DMS153 (cell line): ENCODE measurements at regions not wholly inside any gene's neighbourhood (a gene's known extent, or its start where the extent isn't known, plus 50 kb on each side); places are given as distances from the start of the nearest gene placed in this dataset.

ENCODE experiments used
- DNase-seq: peaks from one replicate; lab custom pipeline; 2025; lab: John Stamatoyannopoulos, UW

- DNase-seq, result no peak
Measured at GRCh38 chr11:45597097-45597496, 68.3 kb downstream of the CHST1 start.

DNA sequence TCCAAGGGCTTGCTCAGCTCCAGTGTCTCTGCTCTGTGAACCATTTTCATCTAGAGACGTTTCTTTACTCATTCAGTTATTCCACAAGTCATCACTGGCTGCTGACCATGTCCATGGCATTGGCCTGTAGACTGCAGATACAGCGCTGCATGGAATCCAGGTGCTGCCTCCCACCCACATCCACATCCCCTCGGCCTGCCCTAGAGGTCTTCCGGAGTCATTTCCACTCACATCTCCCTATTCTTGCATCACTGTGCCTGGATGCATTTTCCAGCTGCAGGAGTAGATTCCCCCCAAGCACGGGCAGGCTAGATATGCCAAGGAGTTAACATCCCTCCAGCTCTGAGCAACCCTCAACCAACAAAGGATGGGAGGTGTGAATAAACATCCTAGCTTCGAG lies 68.9 kb downstream of the CHST1 start:
- DNase-seq, result no peak

GRCh38 chr11:45593992-45594391 lies 71.4 kb downstream of the CHST1 start:
- DNase-seq, result no peak

DNA sequence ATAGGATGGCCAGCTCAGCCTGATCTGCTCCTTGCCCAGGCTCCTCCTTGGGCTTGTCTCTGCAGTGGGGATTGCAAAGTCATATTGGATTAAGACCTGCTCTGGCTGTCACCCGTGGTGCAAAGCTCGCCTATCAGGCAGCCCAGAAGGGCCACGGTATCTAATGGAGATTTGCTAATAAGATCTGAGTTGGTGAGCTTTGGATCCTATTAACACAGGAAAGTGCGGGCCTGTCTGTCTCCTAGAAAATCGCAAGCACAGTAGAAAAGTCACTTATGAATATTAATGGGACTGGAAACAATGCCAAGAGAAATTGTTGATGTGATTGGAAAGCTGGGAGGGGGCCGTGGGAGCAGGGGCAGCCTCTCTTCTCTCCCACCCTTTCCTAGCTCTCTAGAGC lies 72.8 kb downstream of the CHST1 start:
- no peak for DNase-seq

DNA sequence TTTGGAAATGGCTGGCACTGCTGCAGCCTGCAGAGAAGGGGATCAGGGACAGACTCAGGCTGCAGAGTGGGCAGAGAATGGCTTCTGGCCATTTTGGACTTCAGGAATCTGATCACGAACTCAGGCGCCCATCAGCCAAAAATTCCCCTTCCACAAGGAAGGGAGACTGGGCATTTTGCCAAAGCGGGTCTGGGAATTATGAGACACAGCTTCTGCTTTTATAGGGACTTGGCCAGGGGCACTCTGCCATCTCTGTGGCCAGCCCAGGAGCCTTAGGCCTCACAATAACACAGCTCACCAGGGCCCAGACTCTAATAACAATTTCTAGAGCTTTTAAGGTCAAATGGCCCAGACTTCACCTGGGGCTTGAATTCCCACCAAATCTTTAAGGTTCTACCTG lies 74.7 kb downstream of the CHST1 start:
- no peak for DNase-seq

DNA sequence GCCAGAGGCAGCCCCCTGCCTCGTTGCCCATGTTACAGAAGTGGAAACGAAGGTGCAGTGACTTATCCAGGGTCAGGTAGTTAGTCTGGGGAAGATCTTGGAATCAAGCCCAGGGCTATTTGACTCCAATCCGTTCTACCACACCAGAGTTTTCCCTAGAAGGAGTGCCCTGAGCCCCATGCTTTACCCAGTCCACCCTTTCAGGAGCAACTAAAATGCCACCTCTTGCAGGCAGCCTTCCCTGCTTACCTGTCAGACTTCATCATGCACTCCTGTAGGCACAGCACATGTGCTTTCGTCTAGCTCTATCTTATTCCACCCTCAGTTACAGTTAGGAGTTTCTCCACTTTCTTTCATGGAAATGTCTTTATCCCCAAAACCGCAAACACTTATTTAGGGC lies 80.2 kb downstream of the CHST1 start:
- DNase-seq, result no peak

- DNase-seq, result no peak
Measured at GRCh38 chr11:45583981-45584566, 81.3 kb downstream of the CHST1 start.

GRCh38 chr11:45580399-45580798 lies 85.0 kb downstream of the CHST1 start:
- no peak for DNase-seq

DNA sequence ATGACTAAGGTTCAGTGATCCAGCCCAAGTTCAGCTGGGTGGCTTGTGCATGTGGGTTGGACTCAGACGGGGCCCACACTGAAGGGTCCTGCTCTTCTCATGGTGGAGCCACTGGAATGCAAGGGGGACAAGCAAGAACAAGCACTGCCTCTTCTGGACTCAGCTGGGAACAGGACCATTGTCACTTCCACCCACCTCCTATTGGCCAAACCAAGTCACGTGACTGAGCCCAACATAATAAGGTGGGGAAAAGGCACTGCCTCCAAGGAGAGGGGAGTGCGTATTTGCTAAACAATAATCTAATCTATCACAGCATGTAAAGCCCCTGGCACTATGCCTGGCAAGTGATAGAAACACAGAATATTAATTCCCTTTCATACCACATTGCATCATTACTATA lies 87.1 kb downstream of the CHST1 start:
- no peak for DNase-seq

GRCh38 chr11:45577752-45578151 lies 87.7 kb downstream of the CHST1 start:
- DNase-seq, result no peak

DNA sequence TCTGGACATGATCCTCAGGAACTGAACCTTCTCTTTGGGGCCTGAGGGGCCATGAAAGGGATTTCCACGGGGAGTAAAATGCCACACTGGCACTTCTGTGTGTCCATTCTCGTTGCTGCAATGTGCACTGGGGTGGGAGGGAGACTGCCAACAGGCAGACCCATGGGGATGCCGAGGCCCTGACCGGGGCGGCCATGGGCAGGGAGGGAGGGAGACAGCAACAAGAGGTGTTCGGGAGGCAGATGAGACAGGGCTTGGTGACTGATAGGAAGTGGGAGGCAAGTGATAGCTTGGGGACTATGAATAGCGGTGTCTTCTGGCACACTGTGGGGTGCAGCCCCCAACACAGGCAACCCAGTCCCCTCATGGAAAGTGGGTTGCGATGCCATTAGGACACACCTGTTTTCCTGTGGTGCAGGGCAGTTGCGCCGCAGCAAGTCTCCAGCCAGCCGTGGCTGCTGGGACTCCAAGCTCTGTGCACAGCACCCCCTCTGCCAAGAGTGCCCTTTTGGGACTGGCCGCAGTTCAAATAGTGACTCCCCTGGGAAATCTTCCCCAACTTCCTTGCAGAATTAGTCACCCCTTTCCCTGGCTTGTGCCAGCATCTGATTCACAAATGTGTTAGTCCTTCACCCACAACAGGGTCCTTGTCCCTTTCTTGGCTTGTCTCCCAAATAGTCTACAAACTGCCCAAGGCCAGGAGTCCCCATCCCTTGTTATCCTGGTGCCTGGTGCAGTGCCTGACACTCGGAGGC lies 88.8 kb downstream of the CHST1 start:
- DNase-seq, result no peak

DNA sequence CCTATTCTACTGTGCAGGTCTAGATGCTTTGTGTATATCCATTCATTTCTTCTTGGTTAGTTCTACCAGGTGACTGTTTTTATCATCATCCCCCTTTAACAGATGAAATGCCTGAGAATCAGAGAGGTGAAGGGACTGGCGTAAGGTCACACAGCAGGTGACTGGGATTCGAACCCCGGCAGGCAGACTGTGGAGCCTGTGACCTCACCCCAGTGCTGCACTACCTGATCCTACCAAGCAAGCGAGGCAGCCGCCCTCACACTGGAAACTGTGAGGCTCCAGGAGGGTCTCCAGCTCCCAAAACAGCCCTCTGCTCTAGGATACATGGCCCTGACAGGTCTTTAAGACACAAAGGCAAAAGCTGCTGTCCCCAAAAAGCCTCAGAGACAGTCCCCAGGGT lies 91.7 kb downstream of the CHST1 start:
- no peak for DNase-seq

DNA sequence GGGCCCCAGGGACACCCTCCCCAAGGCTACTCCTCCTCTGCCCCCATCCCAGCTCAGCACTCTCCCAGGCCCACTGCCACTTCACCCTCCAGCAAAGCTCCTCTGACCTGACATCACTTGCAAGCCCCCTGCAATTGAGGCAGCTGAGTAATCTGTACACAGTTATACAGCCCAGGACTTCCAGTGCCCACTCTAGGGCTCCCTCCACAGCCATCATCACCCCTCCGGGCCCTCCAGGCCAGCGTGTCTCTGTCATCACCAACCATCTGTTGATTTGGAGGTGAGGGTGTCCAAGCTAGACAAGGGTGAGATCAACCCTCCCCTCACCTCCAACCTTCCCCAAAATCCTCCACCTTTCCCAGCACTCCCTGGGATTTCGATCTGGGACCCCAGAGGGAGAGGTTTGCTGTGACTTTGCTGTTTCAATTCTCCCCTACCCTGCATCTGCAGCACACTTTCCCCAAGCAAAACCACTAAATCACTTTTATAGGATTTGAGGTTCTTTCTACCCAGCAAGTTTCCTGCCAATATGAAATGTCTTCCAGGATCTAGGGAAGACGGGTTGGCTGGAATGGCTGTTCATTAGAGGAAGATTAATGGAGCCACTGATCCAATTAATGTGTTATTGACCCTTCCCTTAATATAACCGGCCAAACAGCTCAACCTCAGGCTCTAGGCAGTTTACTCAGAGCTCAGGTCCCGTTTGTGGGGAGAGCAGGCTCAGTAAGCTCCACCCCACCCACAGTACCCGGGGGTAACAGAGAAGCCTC lies 92.9 kb downstream of the CHST1 start:
- DNase-seq, result no peak

DNA sequence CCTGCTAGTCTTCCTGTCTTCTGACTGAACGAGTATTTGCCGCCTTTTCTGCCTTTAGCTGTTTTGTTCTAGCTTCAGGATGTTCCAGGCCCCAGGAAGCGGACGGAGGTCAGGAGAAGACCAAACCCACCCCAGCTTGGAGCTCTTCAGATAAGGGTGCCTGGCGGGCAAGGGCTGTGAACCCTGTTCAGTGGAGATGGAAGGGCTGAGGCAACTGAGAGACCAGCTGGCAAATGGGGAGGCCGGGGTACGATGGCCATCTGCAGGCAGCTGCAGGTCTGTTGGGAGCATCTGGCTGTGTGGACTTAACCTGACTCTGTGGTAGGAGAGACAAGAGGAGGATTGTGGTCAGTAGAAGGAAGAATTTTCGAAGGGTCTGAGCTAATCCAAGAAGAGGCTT lies 95.6 kb downstream of the CHST1 start:
- DNase-seq, result no peak

DNA sequence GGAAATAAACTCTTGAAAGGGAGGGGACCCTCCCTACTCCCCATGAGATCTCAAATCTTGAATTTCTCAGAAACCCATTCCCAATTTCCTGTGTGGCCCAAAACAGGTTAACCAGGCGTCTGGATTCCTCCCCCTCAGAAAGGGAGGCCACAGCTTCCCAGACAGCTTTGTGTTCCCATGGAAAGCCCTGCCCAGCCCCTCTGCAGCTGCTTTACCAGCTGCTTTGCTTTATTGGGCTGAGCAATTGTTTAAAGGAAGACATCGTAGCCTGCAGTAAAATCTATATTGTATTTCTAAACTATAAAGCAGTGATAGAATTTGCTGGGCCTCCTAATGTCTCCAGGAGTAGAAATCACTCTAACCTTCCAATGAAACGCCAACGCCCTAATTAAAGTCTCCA lies 97.4 kb downstream of the CHST1 start:
- no peak for DNase-seq

DNA sequence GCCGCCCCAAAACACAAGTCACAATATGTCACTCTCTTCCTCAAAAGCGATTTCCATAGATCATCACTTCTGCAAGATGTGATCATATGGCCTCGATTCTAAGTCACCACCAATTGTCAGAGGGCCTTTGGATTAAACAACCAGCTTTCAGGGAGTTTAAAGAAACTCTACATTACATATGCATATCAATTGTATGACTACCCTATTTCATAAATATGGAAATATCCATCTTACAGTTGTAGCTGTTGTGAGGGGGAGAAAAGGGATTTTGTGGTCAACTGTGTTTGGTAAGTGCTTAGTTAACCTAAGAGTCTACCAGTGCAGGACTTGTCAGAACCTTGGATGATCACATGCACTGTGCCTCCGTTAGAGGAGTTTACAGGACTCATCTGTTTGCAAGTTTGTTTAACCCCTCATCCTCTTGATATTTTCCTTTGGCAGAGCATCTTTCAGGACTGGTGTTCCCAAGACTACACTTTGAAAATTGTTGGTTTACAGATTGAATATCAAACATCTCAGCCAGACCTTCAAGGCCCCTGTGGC lies 99.9 kb downstream of the CHST1 start:
- no peak for DNase-seq

- no peak for DNase-seq
Measured at GRCh38 chr11:45563810-45564209, 101.6 kb downstream of the CHST1 start.

- no peak for DNase-seq
Measured at GRCh38 chr11:45563171-45563570, 102.3 kb downstream of the CHST1 start.

- DNase-seq, result peak; percentile 50
Measured at GRCh38 chr11:45560913-45561281, 104.5 kb downstream of the CHST1 start.

GRCh38 chr11:45560155-45560912 lies 105.1 kb downstream of the CHST1 start:
- DNase-seq, result peak; percentile 50

DNA sequence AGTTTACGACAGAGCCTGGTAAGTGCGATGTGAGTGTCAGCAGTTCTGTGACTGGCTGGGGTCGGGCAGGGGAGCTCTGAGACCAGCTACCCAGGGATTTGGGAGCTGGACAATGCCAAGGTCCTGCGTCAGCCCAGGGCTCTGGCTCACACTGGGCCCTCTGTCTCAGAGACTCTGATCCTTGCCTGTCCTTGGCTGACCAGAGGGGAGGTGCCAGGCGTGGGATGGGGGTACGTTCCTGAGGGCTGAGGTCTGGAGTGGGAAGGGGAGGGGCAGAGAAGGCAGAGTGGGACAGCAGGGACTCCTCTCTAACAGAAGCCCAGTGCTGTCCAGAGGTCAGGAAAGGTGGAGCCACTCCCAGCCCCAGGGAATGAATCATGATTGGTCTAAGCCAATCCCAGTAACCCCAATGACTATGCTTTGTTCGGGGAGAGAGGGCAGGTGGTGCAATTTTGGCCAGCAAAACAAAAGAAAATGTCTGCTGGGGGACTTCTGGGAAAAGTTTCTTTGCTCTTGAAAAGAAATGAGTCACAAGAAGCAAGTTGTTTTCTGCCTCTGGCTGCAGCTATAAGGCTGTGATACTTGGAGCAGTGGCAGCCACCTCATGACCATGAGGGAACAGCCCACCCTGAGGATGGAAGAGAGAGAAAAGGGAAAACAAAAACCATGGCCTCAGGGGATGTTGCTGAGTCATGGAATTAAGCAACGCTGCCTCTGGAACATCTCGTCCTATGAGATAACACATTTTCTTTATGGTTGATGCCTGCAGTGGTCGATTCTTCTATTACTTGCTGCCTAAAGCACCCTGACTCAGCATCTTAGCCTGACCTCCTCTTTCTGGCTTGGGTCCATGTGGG lies 108.3 kb downstream of the CHST1 start:
- DNase-seq, result no peak
